ENCODE measurements at regions not wholly inside any gene's neighbourhood (a gene's known extent, or its start where the extent isn't known, plus 50 kb on each side); places are given as distances from the start of the nearest gene placed in this dataset.

DNA sequence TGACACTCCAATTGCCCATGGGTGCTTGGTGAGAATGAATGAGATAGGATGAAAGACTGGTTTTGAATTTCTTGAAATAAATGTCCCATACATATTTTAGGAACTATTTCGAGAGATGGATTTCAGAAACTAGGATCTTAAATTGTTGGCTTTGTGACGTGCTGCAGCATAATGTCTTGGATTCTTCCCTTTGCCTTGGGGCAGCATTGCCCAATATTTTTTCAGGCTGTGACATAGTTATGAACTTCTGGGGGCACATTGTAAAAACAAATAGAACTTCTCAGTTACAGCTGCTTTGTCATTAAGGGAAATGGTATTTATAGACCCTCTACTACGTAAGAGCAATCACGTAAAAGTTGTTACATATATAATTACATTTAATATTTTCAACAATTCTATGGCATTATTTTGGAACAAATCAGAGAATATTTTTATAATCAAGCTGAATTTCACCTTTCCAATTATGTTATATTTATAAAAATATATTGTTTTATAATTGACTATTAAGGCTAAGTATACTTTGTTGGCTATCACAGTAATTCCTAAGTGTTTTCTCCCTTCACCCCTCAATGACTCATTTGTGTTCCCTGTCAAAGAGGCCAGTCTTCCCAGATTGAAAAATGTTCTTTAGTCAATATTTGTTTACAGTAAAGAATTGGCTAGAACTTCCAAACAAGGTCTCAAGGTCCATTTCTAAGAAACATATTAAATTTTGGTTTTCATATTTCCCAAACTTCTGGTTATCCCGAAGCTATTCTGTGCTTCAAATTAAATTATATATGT, 1388.3 kb upstream of the ACO1 start:
- Histone ChIP-seq H2BK5ac (ENCODE audit: insufficient read length, low read length) (no peak overlapping the region), H4K8ac (replicated peaks; ENCODE audit: insufficient read length, low read depth, low read length) (no peak overlapping the region), H3K23ac (ENCODE audit: insufficient read length, low read depth, low read length) (no peak overlapping the region), H3K9me3 (ENCODE audit: control insufficient read depth, low read depth, low read length) (no peaks in the 10 kb centered on the region), H3K4me2 (ENCODE audit: insufficient read depth, insufficient read length, low read length) (no peak overlapping the region), H3K56ac (ENCODE audit: insufficient read length, low read depth, low read length) (no peak overlapping the region), H4K5ac (ENCODE audit: insufficient read length, low read depth, low read length) (no peak overlapping the region), H2BK15ac (ENCODE audit: low read depth, low read length) (no peak overlapping the region), H2BK20ac (ENCODE audit: low read depth, low read length, poor library complexity, severe bottlenecking) (no peak overlapping the region), H3K27me3 (ENCODE audit: insufficient read depth, low read length) (no peaks in the 10 kb centered on the region), H3K4me1 (ENCODE audit: insufficient read depth, low read length) (no peaks in the 10 kb centered on the region), H2AK5ac (ENCODE audit: insufficient read length, low read length) (no peak overlapping the region), H4K20me1 (ENCODE audit: control insufficient read depth, insufficient read depth, insufficient read length) (no peaks in the 10 kb centered on the region), H3K79me1 (ENCODE audit: insufficient read depth, low read depth, low read length, poor library complexity, severe bottlenecking) (no peaks in the 10 kb centered on the region), H3K9ac (ENCODE audit: extremely low read depth, insufficient read length, low read length) (no peak overlapping the region), H2AFZ (ENCODE audit: low read length) (no peak overlapping the region), H3K4ac (ENCODE audit: low read depth, low read length) (no peak overlapping the region), H2BK12ac (ENCODE audit: insufficient read length, low read depth, low read length) (no peak overlapping the region), H4K91ac (ENCODE audit: insufficient read length, low read depth, low read length) (no peak overlapping the region), H3K18ac (ENCODE audit: insufficient read length, low read depth, low read length) (no peak overlapping the region), H3K14ac (ENCODE audit: insufficient read depth, low read length) (no peak overlapping the region), H3T11ph (ENCODE audit: low read length) (no peak overlapping the region), H3K23me2 (ENCODE audit: insufficient read length, low read depth, low read length, poor library complexity, severe bottlenecking) (no peaks in the 10 kb centered on the region), H3K27ac (ENCODE audit: insufficient read length, low read depth, low read length) (no peak overlapping the region), H3K79me2 (ENCODE audit: insufficient read depth, low read length) (no peaks in the 10 kb centered on the region), H2BK120ac (ENCODE audit: low read depth, low read length, poor library complexity, severe bottlenecking) (no peak overlapping the region)
- peaks cover 1 to 2% of the 10 kb centered on the region in 2 experiments; a peak in 2 of 5 replicates for H3K9me3 Mint-ChIP-seq
- WGBS (ENCODE audit: extremely low coverage, insufficient read length, low lambda C conversion rate), result no CpG with 5 or more reads among the region's 5 CpGs
- peaks cover 0 to 4% (median 3%) of the 10 kb centered on the region in 3 experiments; a peak in 3 of 7 replicates for H3K36me3 Mint-ChIP-seq (ENCODE audit: insufficient read depth in 1 of 3, low read depth in 3 of 3)
- no peaks in the 10 kb centered on the region for H3K27me3 Mint-ChIP-seq (ENCODE audit: low read depth)
- TF ChIP-seq, protein P1, sequence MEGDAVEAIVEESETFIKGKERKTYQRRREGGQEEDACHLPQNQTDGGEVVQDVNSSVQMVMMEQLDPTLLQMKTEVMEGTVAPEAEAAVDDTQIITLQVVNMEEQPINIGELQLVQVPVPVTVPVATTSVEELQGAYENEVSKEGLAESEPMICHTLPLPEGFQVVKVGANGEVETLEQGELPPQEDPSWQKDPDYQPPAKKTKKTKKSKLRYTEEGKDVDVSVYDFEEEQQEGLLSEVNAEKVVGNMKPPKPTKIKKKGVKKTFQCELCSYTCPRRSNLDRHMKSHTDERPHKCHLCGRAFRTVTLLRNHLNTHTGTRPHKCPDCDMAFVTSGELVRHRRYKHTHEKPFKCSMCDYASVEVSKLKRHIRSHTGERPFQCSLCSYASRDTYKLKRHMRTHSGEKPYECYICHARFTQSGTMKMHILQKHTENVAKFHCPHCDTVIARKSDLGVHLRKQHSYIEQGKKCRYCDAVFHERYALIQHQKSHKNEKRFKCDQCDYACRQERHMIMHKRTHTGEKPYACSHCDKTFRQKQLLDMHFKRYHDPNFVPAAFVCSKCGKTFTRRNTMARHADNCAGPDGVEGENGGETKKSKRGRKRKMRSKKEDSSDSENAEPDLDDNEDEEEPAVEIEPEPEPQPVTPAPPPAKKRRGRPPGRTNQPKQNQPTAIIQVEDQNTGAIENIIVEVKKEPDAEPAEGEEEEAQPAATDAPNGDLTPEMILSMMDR (conservative IDR thresholded peaks at IDR 0.05), result no peak
- no peak overlapping the region for H3K4me3 Mint-ChIP-seq
- no peaks in the 10 kb centered on the region for H3K4me1 Mint-ChIP-seq
- H3K27ac Mint-ChIP-seq, result no peak overlapping the region
- DNase-seq, result no peak

Data from H9 (cell line).